Glutamatergic neuron (in vitro differentiated cells): ENCODE measurements at regions not wholly inside any gene's neighbourhood (a gene's known extent, or its start where the extent isn't known, plus 50 kb on each side); places are given as distances from the start of the nearest gene placed in this dataset.

Experiments
- DNase-seq: peaks from one replicate; pipeline ENCODE4 v3.0.0; 2022
- H3K27ac Mint-ChIP-seq: one replicate; pipeline ENCODE4 v1.8.0; 2020; ENCODE audit warnings: mild to moderate bottlenecking, mixed read lengths, inconsistent platforms; ENCODE audit not compliant: unreplicated experiment
- H3K27me3 Mint-ChIP-seq: one replicate; pipeline ENCODE4 v1.8.0; 2020; ENCODE audit warnings: mild to moderate bottlenecking, moderate library complexity, mixed read lengths, inconsistent platforms; ENCODE audit not compliant: unreplicated experiment
- H3K36me3 Mint-ChIP-seq: one replicate; pipeline ENCODE4 v1.8.0; 2020; ENCODE audit warnings: mild to moderate bottlenecking, mixed read lengths, inconsistent platforms; ENCODE audit not compliant: unreplicated experiment
- H3K4me1 Mint-ChIP-seq: one replicate; pipeline ENCODE4 v1.8.0; 2020; ENCODE audit warnings: mild to moderate bottlenecking, low read depth, mixed read lengths, inconsistent platforms; ENCODE audit not compliant: unreplicated experiment
- H3K4me3 Mint-ChIP-seq: one replicate; pipeline ENCODE4 v1.8.0; 2020; ENCODE audit warnings: mild to moderate bottlenecking, mixed read lengths, inconsistent platforms; ENCODE audit not compliant: unreplicated experiment
- H3K9me3 Mint-ChIP-seq: one replicate; pipeline ENCODE4 v1.8.0; 2020; ENCODE audit warnings: mild to moderate bottlenecking, moderate library complexity, mixed read lengths, inconsistent platforms; ENCODE audit not compliant: unreplicated experiment
- TF ChIP-seq, protein P1 (sequence below): fragments of 200-600 bp; sonication (generic); IDR thresholded peaks from one replicate; pipeline ENCODE4 v1.5.0; 2021; ENCODE audit not compliant: partially characterized antibody, unreplicated experiment

DNA sequence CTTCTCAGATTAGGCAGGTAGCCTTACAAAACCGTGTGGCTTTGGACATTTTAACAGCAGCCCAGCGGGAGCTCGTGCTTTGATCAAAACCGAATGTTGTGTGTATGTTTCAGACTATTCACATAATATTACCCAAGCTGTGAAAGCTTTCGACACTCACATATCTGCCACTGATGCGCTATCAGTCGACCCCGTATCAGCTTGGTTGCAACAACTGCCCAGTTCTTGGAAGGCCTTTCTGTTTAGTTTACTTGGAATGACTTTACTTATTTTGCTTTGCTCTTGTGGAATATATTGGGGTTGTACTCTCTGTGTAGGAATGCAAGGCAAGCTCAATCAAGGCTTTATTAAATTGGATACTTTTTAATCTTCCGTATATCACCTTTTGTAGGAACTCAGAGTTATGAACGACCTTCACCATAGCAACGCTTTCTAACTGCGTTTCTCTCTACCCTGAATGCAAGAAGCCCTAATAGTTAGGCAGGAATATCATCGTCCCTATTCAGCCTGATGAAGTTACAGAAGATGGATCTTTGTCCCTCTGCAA, 107.5 kb downstream of the GLUD2 start:
- Mint-ChIP-seq H3K27me3 (peaks cover 4% of the 10 kb centered on the region), H3K4me1 (peaks cover 21% of the 10 kb centered on the region), H3K36me3 (no peaks in the 10 kb centered on the region), H3K9me3 (peaks cover 5% of the 10 kb centered on the region), H3K27ac (no peak overlapping the region), H3K4me3 (no peak overlapping the region)
- TF ChIP-seq, protein P1, sequence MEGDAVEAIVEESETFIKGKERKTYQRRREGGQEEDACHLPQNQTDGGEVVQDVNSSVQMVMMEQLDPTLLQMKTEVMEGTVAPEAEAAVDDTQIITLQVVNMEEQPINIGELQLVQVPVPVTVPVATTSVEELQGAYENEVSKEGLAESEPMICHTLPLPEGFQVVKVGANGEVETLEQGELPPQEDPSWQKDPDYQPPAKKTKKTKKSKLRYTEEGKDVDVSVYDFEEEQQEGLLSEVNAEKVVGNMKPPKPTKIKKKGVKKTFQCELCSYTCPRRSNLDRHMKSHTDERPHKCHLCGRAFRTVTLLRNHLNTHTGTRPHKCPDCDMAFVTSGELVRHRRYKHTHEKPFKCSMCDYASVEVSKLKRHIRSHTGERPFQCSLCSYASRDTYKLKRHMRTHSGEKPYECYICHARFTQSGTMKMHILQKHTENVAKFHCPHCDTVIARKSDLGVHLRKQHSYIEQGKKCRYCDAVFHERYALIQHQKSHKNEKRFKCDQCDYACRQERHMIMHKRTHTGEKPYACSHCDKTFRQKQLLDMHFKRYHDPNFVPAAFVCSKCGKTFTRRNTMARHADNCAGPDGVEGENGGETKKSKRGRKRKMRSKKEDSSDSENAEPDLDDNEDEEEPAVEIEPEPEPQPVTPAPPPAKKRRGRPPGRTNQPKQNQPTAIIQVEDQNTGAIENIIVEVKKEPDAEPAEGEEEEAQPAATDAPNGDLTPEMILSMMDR = no peak
- DNase-seq = no peak

DNA sequence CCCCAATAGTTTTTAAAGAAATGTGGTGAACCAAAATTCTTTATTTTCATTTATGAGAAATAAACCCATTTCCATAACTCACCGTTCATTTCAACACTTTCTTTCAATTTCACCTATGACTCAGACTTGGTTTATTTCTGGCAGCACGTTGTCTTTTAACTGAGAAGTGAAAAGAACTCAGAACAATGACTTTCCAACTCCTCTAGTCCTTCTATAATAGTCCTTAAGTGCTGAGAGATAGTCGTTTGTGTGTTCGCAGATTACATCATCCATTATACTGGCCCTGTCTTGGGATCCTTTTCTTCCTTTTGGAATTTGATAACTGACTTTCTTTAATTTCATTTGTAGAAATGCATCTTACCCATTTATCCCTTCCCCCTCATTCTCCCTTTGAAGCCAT, 113.6 kb downstream of the GLUD2 start:
- Mint-ChIP-seq H3K9me3 (peaks cover 3% of the 10 kb centered on the region), H3K4me3 (no peak overlapping the region), H3K4me1 (peaks cover 26% of the 10 kb centered on the region), H3K27ac (no peak overlapping the region), H3K36me3 (no peaks in the 10 kb centered on the region), H3K27me3 (peaks cover 4% of the 10 kb centered on the region)
- DNase-seq = no peak
- TF ChIP-seq, protein P1 = no peak

DNA sequence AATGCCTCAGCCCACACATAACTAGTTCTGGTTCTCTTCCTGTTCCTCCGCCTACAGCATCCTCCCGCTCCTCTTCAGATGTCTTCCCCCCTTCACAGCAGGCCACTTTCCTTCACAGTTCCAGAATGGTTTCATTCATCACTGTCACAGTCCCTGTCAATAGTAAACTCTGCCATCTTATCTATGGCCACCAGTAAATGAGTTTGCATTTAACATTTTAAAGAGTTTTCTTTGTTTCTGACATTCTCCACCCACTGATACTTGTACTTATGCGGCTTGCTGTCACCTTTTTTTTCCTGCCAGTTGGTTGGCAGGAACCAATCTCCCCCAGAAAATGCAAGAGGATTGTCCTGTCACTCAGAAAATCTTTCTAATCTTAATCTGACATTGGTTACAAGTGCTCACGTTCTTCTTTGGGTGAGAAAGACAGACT, 114.1 kb downstream of the GLUD2 start:
- Mint-ChIP-seq H3K27me3 (peaks cover 4% of the 10 kb centered on the region), H3K9me3 (peaks cover 3% of the 10 kb centered on the region), H3K4me1 (peaks cover 26% of the 10 kb centered on the region), H3K4me3 (no peak overlapping the region), H3K36me3 (no peaks in the 10 kb centered on the region), H3K27ac (no peak overlapping the region)
- no peak for DNase-seq
- TF ChIP-seq, protein P1 = no peak

DNA sequence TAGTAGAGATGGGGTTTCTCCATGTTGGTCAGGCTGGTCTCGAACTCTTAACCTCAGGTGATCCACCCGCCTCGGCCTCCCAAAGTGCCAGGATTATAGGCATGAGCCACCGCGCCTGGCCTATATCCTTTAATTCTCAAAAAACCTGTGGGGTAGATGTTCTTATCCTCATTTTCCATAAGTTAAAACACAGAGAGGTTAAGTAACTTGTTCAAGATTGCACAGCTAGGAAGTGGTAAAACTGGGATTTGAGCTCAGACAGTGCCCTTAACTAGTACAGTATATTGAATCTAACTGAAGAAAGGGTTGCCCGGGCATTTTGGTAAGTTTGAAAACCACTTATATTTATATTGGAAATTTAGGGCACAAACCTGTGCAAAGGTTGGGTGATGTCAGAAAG, 116.0 kb downstream of the GLUD2 start:
- H3K27me3 Mint-ChIP-seq = peaks cover 4% of the 10 kb centered on the region
- H3K4me1 Mint-ChIP-seq = peaks cover 19% of the 10 kb centered on the region
- TF ChIP-seq, protein P1 = no peak
- H3K9me3 Mint-ChIP-seq = peaks cover 2% of the 10 kb centered on the region
- H3K4me3 Mint-ChIP-seq = no peak overlapping the region
- no peak for DNase-seq
- no peak overlapping the region for H3K27ac Mint-ChIP-seq
- H3K36me3 Mint-ChIP-seq = no peaks in the 10 kb centered on the region

DNA sequence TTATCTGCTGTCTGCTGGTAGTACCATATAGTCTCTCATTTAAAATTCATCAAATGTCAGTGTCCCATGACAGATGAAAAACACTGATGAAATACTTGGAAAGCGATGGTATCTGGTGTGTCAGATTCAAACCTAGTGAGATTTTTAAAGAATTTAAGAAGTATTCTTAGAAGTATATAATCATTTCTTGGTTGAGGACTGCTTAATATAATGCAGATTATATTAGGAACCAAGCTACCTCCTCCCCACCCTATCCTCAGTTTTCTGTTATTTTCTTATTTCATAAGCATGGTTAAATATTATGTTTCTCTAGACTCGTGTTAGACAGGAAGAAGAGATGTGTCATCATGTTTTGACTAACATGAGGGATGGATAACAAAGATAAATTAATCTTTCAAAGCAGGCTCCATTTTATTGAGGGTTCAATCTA, 118.5 kb downstream of the GLUD2 start:
- no peaks in the 10 kb centered on the region for H3K9me3 Mint-ChIP-seq
- H3K4me1 Mint-ChIP-seq = peaks cover 4% of the 10 kb centered on the region
- H3K4me3 Mint-ChIP-seq = no peak overlapping the region
- no peaks in the 10 kb centered on the region for H3K36me3 Mint-ChIP-seq
- no peak for DNase-seq
- no peak overlapping the region for H3K27ac Mint-ChIP-seq
- TF ChIP-seq, protein P1 = no peak
- H3K27me3 Mint-ChIP-seq = no peaks in the 10 kb centered on the region
